ENCODE measurements at regions not wholly inside any gene's neighbourhood (a gene's known extent, or its start where the extent isn't known, plus 50 kb on each side); places are given as distances from the start of the nearest gene placed in this dataset.

DNA sequence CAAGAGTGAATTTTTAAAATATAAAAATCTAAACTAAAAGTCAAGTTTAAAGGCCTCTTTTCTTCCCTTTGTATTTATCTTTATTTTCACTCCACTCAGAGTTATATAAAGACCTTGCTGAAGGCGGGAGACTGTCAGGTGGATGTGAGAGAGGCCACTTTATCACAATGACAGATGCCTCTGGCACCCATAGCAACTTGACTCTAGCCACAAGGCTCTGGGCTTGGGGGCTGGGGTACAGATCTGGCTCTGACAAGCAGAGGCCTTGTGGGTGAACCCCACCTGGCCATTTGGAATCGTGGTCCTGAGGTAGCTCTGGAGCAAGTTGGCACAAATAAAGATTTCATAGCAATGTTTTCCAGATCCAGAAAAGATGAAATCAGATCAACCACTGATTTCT lies 417.2 kb downstream of the RFPL4B start:
- H3K9me3 ChIP-seq, result 0 out of 2 replicates have a peak, but pooled peaks cover 5% of the 10 kb centered on the region
- H3K4me3 ChIP-seq (ENCODE audit: low read depth in 2 of 2, low read length in 1 of 2), result no peak overlapping the region
- no peaks in the 10 kb centered on the region for H3K79me2 ChIP-seq (ENCODE audit: insufficient read depth)
- H3K36me3 ChIP-seq (replicated peaks in 1 of 2; ENCODE audit: control insufficient read depth in 1 of 2, insufficient read depth in 2 of 2, low read length in 1 of 2), result no peaks in the 10 kb centered on the region
- H3K4me1 ChIP-seq (ENCODE audit: control insufficient read depth in 1 of 2, insufficient read depth in 2 of 2, low read depth in 1 of 2, low read length in 1 of 2), result no peaks in the 10 kb centered on the region; a peak in 1 of 4 replicates
- H3K27ac ChIP-seq (ENCODE audit: low read depth in 2 of 2, low read length in 1 of 2), result no peak overlapping the region
- no peaks in the 10 kb centered on the region for H3K27me3 ChIP-seq (ENCODE audit: insufficient read depth)
- H3F3A ChIP-seq (replicated peaks; ENCODE audit: insufficient read depth), result no peaks in the 10 kb centered on the region
- no peak for DNase-seq
- H2AFZ ChIP-seq (ENCODE audit: low read depth), result no peak overlapping the region
- H3K9me2 ChIP-seq, result no peaks in the 10 kb centered on the region
- CTCF ChIA-PET, result no interaction called here
- H3K9ac ChIP-seq, result no peak overlapping the region
- no peaks in the 10 kb centered on the region for H4K20me1 ChIP-seq (ENCODE audit: insufficient read depth)
- no peak overlapping the region for H3K4me2 ChIP-seq
- 78% methylated on average over 2 of the region's 2 CpGs for WGBS (ENCODE audit: low lambda C conversion rate)
- POLR2A ChIA-PET, result no interaction called here
- no peak for TF ChIP-seq POLR2AphosphoS5 (IDR thresholded peaks at IDR 0.05; ENCODE audit: low read depth, low read length)
- no peak for TF ChIP-seq TEAD4 (IDR thresholded peaks at IDR 0.05; ENCODE audit: borderline replicate concordance, insufficient read depth)
- no peak for TF ChIP-seq TCF12 (IDR thresholded peaks at IDR 0.05)
- TF ChIP-seq ELF1 (IDR thresholded peaks at IDR 0.05), result no peak
- TF ChIP-seq FOXM1 (IDR thresholded peaks at IDR 0.05; ENCODE audit: low read depth), result no peak
- TF ChIP-seq, protein P1, sequence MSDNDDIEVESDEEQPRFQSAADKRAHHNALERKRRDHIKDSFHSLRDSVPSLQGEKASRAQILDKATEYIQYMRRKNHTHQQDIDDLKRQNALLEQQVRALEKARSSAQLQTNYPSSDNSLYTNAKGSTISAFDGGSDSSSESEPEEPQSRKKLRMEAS (IDR thresholded peaks at IDR 0.05; ENCODE audit: low read depth), result no peak

DNA sequence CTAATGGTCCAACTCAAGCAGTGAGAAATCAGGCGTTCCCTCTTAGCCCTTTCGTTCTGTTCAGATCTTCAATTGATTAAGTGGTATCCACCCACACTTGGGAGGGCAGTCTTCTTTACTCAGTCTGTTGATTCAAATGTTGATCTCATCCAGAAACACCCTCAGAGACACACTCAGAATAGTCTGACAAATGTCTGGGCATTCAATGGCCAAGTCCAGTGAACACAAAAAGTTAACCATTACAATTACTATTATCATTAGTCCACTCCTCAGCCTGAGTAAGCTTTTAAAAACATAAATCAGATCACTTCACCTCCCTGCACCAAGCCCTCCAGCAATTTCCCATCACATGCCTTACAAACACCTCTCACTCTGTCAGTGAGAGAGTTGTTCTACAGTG lies 423.2 kb downstream of the RFPL4B start:
- no peaks in the 10 kb centered on the region for H3K27me3 ChIP-seq (ENCODE audit: insufficient read depth)
- H3K9ac ChIP-seq, result no peak overlapping the region
- peaks cover 0 to 6% of the 10 kb centered on the region in 2 experiments; a peak in 1 of 4 replicates for H3K4me1 ChIP-seq (ENCODE audit: control insufficient read depth in 1 of 2, insufficient read depth in 2 of 2, low read depth in 1 of 2, low read length in 1 of 2)
- DNase-seq, result no peak
- H3K4me2 ChIP-seq, result no peak overlapping the region
- no peak overlapping the region for H2AFZ ChIP-seq (ENCODE audit: low read depth)
- no peaks in the 10 kb centered on the region for H3F3A ChIP-seq (replicated peaks; ENCODE audit: insufficient read depth)
- H3K27ac ChIP-seq (ENCODE audit: low read depth in 2 of 2, low read length in 1 of 2), result no peak overlapping the region
- no peaks in the 10 kb centered on the region for H3K79me2 ChIP-seq (ENCODE audit: insufficient read depth)
- ChIA-PET POLR2A (no interaction called here), CTCF (no interaction called here)
- WGBS (ENCODE audit: low lambda C conversion rate), result 64% methylated on average over 2 of the region's 2 CpGs
- no peaks in the 10 kb centered on the region for H4K20me1 ChIP-seq (ENCODE audit: insufficient read depth)
- H3K36me3 ChIP-seq (replicated peaks in 1 of 2; ENCODE audit: control insufficient read depth in 1 of 2, insufficient read depth in 2 of 2, low read length in 1 of 2), result no peaks in the 10 kb centered on the region
- H3K9me2 ChIP-seq, result no peaks in the 10 kb centered on the region
- H3K4me3 ChIP-seq (ENCODE audit: low read depth in 2 of 2, low read length in 1 of 2), result no peak overlapping the region
- no peaks in the 10 kb centered on the region for H3K9me3 ChIP-seq
- TF ChIP-seq, protein P2, sequence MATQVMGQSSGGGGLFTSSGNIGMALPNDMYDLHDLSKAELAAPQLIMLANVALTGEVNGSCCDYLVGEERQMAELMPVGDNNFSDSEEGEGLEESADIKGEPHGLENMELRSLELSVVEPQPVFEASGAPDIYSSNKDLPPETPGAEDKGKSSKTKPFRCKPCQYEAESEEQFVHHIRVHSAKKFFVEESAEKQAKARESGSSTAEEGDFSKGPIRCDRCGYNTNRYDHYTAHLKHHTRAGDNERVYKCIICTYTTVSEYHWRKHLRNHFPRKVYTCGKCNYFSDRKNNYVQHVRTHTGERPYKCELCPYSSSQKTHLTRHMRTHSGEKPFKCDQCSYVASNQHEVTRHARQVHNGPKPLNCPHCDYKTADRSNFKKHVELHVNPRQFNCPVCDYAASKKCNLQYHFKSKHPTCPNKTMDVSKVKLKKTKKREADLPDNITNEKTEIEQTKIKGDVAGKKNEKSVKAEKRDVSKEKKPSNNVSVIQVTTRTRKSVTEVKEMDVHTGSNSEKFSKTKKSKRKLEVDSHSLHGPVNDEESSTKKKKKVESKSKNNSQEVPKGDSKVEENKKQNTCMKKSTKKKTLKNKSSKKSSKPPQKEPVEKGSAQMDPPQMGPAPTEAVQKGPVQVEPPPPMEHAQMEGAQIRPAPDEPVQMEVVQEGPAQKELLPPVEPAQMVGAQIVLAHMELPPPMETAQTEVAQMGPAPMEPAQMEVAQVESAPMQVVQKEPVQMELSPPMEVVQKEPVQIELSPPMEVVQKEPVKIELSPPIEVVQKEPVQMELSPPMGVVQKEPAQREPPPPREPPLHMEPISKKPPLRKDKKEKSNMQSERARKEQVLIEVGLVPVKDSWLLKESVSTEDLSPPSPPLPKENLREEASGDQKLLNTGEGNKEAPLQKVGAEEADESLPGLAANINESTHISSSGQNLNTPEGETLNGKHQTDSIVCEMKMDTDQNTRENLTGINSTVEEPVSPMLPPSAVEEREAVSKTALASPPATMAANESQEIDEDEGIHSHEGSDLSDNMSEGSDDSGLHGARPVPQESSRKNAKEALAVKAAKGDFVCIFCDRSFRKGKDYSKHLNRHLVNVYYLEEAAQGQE (IDR thresholded peaks at IDR 0.05; ENCODE audit: low read depth, low read length), result no peak
- TF ChIP-seq FOSL2 (IDR thresholded peaks at IDR 0.05; ENCODE audit: borderline replicate concordance, low read depth) (no peak), GABPA (IDR thresholded peaks at IDR 0.05; ENCODE audit: low read depth) (no peak), TAF1 (IDR thresholded peaks at IDR 0.05; ENCODE audit: borderline replicate concordance, low read depth, low read length) (no peak), TEAD4 (IDR thresholded peaks at IDR 0.05; ENCODE audit: borderline replicate concordance, insufficient read depth) (no peak), MXI1 (IDR thresholded peaks at IDR 0.05; ENCODE audit: low read depth, low read length) (no peak), EP300 (IDR thresholded peaks at IDR 0.05; ENCODE audit: borderline replicate concordance in 1 of 2, low read depth in 1 of 2, low read length in 1 of 2) (no peak), RXRA (IDR thresholded peaks at IDR 0.05; ENCODE audit: borderline replicate concordance, low read depth) (no peak), JUND (IDR thresholded peaks at IDR 0.05) (no peak), FOXJ3 (CRISPR knock-in tag; IDR thresholded peaks at IDR 0.05) (no peak), SIN3A (IDR thresholded peaks at IDR 0.05; ENCODE audit: borderline replicate concordance, low read depth, low read length) (no peak), SMC3 (IDR thresholded peaks at IDR 0.05; ENCODE audit: low read depth, low read length) (no peak)
- TF ChIP-seq, protein P3, sequence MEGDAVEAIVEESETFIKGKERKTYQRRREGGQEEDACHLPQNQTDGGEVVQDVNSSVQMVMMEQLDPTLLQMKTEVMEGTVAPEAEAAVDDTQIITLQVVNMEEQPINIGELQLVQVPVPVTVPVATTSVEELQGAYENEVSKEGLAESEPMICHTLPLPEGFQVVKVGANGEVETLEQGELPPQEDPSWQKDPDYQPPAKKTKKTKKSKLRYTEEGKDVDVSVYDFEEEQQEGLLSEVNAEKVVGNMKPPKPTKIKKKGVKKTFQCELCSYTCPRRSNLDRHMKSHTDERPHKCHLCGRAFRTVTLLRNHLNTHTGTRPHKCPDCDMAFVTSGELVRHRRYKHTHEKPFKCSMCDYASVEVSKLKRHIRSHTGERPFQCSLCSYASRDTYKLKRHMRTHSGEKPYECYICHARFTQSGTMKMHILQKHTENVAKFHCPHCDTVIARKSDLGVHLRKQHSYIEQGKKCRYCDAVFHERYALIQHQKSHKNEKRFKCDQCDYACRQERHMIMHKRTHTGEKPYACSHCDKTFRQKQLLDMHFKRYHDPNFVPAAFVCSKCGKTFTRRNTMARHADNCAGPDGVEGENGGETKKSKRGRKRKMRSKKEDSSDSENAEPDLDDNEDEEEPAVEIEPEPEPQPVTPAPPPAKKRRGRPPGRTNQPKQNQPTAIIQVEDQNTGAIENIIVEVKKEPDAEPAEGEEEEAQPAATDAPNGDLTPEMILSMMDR (IDR thresholded peaks at IDR 0.05), result no peak
- TF ChIP-seq, protein P4, sequence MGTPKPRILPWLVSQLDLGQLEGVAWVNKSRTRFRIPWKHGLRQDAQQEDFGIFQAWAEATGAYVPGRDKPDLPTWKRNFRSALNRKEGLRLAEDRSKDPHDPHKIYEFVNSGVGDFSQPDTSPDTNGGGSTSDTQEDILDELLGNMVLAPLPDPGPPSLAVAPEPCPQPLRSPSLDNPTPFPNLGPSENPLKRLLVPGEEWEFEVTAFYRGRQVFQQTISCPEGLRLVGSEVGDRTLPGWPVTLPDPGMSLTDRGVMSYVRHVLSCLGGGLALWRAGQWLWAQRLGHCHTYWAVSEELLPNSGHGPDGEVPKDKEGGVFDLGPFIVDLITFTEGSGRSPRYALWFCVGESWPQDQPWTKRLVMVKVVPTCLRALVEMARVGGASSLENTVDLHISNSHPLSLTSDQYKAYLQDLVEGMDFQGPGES (IDR thresholded peaks at IDR 0.05; ENCODE audit: low read depth, low read length), result no peak
- TF ChIP-seq, protein P5, sequence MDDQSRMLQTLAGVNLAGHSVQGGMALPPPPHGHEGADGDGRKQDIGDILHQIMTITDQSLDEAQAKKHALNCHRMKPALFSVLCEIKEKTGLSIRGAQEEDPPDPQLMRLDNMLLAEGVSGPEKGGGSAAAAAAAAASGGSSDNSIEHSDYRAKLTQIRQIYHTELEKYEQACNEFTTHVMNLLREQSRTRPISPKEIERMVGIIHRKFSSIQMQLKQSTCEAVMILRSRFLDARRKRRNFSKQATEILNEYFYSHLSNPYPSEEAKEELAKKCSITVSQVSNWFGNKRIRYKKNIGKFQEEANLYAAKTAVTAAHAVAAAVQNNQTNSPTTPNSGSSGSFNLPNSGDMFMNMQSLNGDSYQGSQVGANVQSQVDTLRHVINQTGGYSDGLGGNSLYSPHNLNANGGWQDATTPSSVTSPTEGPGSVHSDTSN (IDR thresholded peaks at IDR 0.05), result no peak

Measured in SK-N-SH (cell line).